ENCODE measurements at regions not wholly inside any gene's neighbourhood (a gene's known extent, or its start where the extent isn't known, plus 50 kb on each side); places are given as distances from the start of the nearest gene placed in this dataset.

GRCh38 chr10:130492266-130492934 lies 356.2 kb downstream of the GLRX3 start:
- no peak for TF ChIP-seq POLR2AphosphoS5 (IDR thresholded peaks at IDR 0.05)
- TF ChIP-seq EP300 (IDR thresholded peaks at IDR 0.05): no peak
- TF ChIP-seq CTCF (IDR thresholded peaks at IDR 0.05): no peak
- TF ChIP-seq POLR2A (IDR thresholded peaks at IDR 0.05): no peak
